SK-N-SH (cell line): ENCODE measurements at regions not wholly inside any gene's neighbourhood (a gene's known extent, or its start where the extent isn't known, plus 50 kb on each side); places are given as distances from the start of the nearest gene placed in this dataset.

ENCODE experiments used
- CTCF ChIA-PET: fragments of 300-600, 350-600 bp; formaldehyde crosslinking; extraction: SDS; loops from one replicate; lab custom pipeline; 2021; lab: Yijun Ruan, JAX
- POLR2A ChIA-PET: fragments of 350-600 bp; sonication (Branson Sonifier 250); formaldehyde crosslinking; extraction: SDS; loops from one replicate; lab custom pipeline; 2020; ENCODE audit warnings: antibody characterized with exemption, inconsistent platforms; lab: Yijun Ruan, JAX
- DNase-seq: peaks from one replicate; pipeline ENCODE4 v3.0.0; 2012
- H2AFZ ChIP-seq: fragments of 200-600 bp; sonication (generic); 2 replicates; pipeline ENCODE4 v1.8.1; 2016; ENCODE audit warnings: antibody characterized with exemption, mild to moderate bottlenecking, low read depth
- H3F3A ChIP-seq: fragments of 200-600 bp; sonication (generic); replicated peaks from 2 replicates; pipeline ENCODE3; 2016; ENCODE audit warnings: antibody characterized with exemption, mild to moderate bottlenecking; ENCODE audit not compliant: insufficient read depth
- H3K27ac ChIP-seq, 2 experiments: fragments of 200-500 bp in 1 of 2; fragments of 200-600 bp in 1 of 2; sonication (Bioruptor generic) in 1 of 2; sonication (generic), shearing (Covaris generic) in 1 of 2; 2 replicates each; pipeline versions ENCODE4 v1.5.1 to v1.6.1; 2014 to 2016; ENCODE audit warnings: low read depth in 2 of 2, inconsistent platforms in 1 of 2, low read length in 1 of 2, mild to moderate bottlenecking in 1 of 2, mixed read lengths in 1 of 2
- H3K27me3 ChIP-seq: fragments of 200-600 bp; sonication (generic), shearing (Covaris generic); 2 replicates; pipeline ENCODE4 v1.6.1; 2016; ENCODE audit warnings: mixed run types; ENCODE audit not compliant: insufficient read depth
- H3K36me3 ChIP-seq, 2 experiments: fragments of 200-500 bp in 1 of 2; fragments of 200-600 bp in 1 of 2; sonication (Bioruptor generic) in 1 of 2; sonication (generic) in 1 of 2; replicated peaks in 1 of 2; 2 replicates each; pipeline versions ENCODE3 to v1.5.1; 2014 to 2016; ENCODE audit warnings: low read length in 1 of 2, mild to moderate bottlenecking in 1 of 2; ENCODE audit not compliant: insufficient read depth in 2 of 2, control insufficient read depth in 1 of 2
- H3K4me1 ChIP-seq, 2 experiments: fragments of 200-500 bp in 1 of 2; fragments of 200-600 bp in 1 of 2; sonication (Bioruptor generic) in 1 of 2; sonication (generic), shearing (Covaris generic) in 1 of 2; 2 replicates each; pipeline versions ENCODE4 v1.5.1 to v1.6.1; 2014 to 2016; ENCODE audit warnings: low read depth in 1 of 2, low read length in 1 of 2, mixed run types in 1 of 2; ENCODE audit not compliant: insufficient read depth in 2 of 2, control insufficient read depth in 1 of 2
- H3K4me2 ChIP-seq: fragments of 200-600 bp; sonication (generic), shearing (Covaris generic); 2 replicates; pipeline ENCODE4 v1.6.1; 2017; ENCODE audit warnings: mixed run types
- H3K4me3 ChIP-seq, 2 experiments: fragments of 200-500 bp in 1 of 2; fragments of 200-600 bp in 1 of 2; sonication (Bioruptor generic) in 1 of 2; sonication (generic), shearing (Covaris generic) in 1 of 2; 2 replicates each; pipeline versions ENCODE4 v1.5.1 to v1.8.1; 2014 to 2016; ENCODE audit warnings: low read depth in 2 of 2, inconsistent platforms in 1 of 2, low read length in 1 of 2, mild to moderate bottlenecking in 1 of 2, mixed read lengths in 1 of 2, moderate library complexity in 1 of 2
- H3K79me2 ChIP-seq: fragments of 200-600 bp; sonication (generic); 2 replicates; pipeline ENCODE4 v1.8.1; 2017; ENCODE audit warnings: mild to moderate bottlenecking; ENCODE audit not compliant: insufficient read depth
- H3K9ac ChIP-seq: fragments of 200-600 bp; sonication (generic); 2 replicates; pipeline ENCODE4 v1.6.1; 2017; ENCODE audit warnings: mixed run types
- H3K9me2 ChIP-seq: fragments of 200-600 bp; sonication (generic); 2 replicates; pipeline ENCODE4 v1.6.1; 2017; ENCODE audit warnings: mixed run types
- H3K9me3 ChIP-seq: fragments of 200-600 bp; sonication (generic); 2 replicates; pipeline ENCODE4 v1.6.1; 2017; ENCODE audit warnings: mixed run types, mild to moderate bottlenecking, moderate library complexity
- H4K20me1 ChIP-seq: fragments of 200-600 bp; sonication (generic); 2 replicates; pipeline ENCODE4 v1.6.1; 2017; ENCODE audit warnings: mild to moderate bottlenecking, mixed run types; ENCODE audit not compliant: insufficient read depth
- CHD2 ChIP-seq: fragments of 150-350 bp; IDR thresholded peaks from 2 replicates; pipeline ENCODE4 v1.6.1; 2018; ENCODE audit warnings: low read length; ENCODE audit not compliant: partially characterized antibody
- ELF1 ChIP-seq: IDR thresholded peaks from 2 replicates; pipeline ENCODE4 v1.4.0; 2012
- FOXM1 ChIP-seq: IDR thresholded peaks from 2 replicates; pipeline ENCODE4 v1.4.0; 2012; ENCODE audit warnings: low read depth, mild to moderate bottlenecking
- GABPA ChIP-seq: IDR thresholded peaks from 2 replicates; pipeline ENCODE4 v1.4.0; 2012; ENCODE audit warnings: low read depth, mild to moderate bottlenecking
- MXI1 ChIP-seq: IDR thresholded peaks from 2 replicates; pipeline ENCODE4 v1.6.1; 2012; ENCODE audit warnings: mild to moderate bottlenecking, low read depth, low read length, improper control_type of control experiment
- NFIC ChIP-seq: IDR thresholded peaks from 2 replicates; pipeline ENCODE4 v1.4.0; 2012; ENCODE audit warnings: borderline replicate concordance
- PBX3 ChIP-seq: IDR thresholded peaks from 2 replicates; pipeline ENCODE4; 2012
- POLR2AphosphoS5 ChIP-seq: IDR thresholded peaks from 2 replicates; pipeline ENCODE4 v1.6.1; 2012; ENCODE audit warnings: low read depth, low read length
- RAD21 ChIP-seq: IDR thresholded peaks from 2 replicates; pipeline ENCODE4 v1.6.1; 2012; ENCODE audit warnings: mild to moderate bottlenecking, low read length
- REST ChIP-seq: IDR thresholded peaks from 2 replicates; pipeline ENCODE4 v1.6.1; 2012; ENCODE audit warnings: mild to moderate bottlenecking, low read depth, low read length, moderate library complexity
- SIN3A ChIP-seq: IDR thresholded peaks from 2 replicates; pipeline ENCODE4 v1.6.1; 2012; ENCODE audit warnings: low read depth, mild to moderate bottlenecking, low read length, moderate library complexity, borderline replicate concordance
- SMC3 ChIP-seq: IDR thresholded peaks from 2 replicates; pipeline ENCODE4 v1.6.1; 2012; ENCODE audit warnings: low read depth, low read length, improper control_type of control experiment
- TEAD4 ChIP-seq: IDR thresholded peaks from 2 replicates; pipeline ENCODE4 v1.4.0; 2012; ENCODE audit warnings: mild to moderate bottlenecking, borderline replicate concordance; ENCODE audit not compliant: insufficient read depth
- YY1 ChIP-seq: IDR thresholded peaks from 2 replicates; pipeline ENCODE4 v1.4.0; 2012; ENCODE audit warnings: low read depth, mild to moderate bottlenecking
- ZBTB33 ChIP-seq: IDR thresholded peaks from 2 replicates; pipeline ENCODE4 v1.4.0; 2012; ENCODE audit warnings: low read depth, borderline replicate concordance
- WGBS: methylation state at CpG from one replicate; pipeline ENCODE4 v1.1.6; 2017; ENCODE audit warnings: low lambda C conversion rate; 5-methylcytosine and 5-hydroxymethylcytosine counted together
- TF ChIP-seq, protein P1 (sequence below): IDR thresholded peaks from 2 replicates; pipeline ENCODE4 v1.4.0; 2012; ENCODE audit warnings: low read depth
- TF ChIP-seq, protein P2 (sequence below): fragments of 200-600 bp; sonication (generic); IDR thresholded peaks from 2 replicates; pipeline ENCODE4 v1.6.1; 2017; ENCODE audit warnings: antibody characterized with exemption, mild to moderate bottlenecking, moderate library complexity
- TF ChIP-seq, protein P3 (sequence below): fragments of 150-350 bp; IDR thresholded peaks from 2 replicates; pipeline ENCODE4 v1.6.1; 2017; ENCODE audit warnings: antibody characterized with exemption, low read length, low read depth, borderline replicate concordance

- CTCF ChIA-PET, result no interaction called here
- Histone ChIP-seq H3K4me2 (no peak overlapping the region), H3K4me3 (no peak overlapping the region), H3K9ac (no peak overlapping the region), H3K4me1 (no peaks in the 10 kb centered on the region), H3K9me3 (no peaks in the 10 kb centered on the region), H3K27me3 (no peaks in the 10 kb centered on the region), H4K20me1 (no peaks in the 10 kb centered on the region), H3F3A (no peaks in the 10 kb centered on the region), H3K27ac (no peak overlapping the region), H2AFZ (no peak overlapping the region), H3K9me2 (no peaks in the 10 kb centered on the region), H3K79me2 (no peaks in the 10 kb centered on the region), H3K36me3 (no peaks in the 10 kb centered on the region)
- TF ChIP-seq TEAD4 (no peak), RAD21 (no peak)
- no peak for DNase-seq
- POLR2A ChIA-PET, result no interaction called here
- WGBS, result 95% methylated on average over 8 of the region's 8 CpGs
These were observed 489.4 kb upstream of the TBL1XR1 start for GRCh38 chr3:177686671-177687070.

- no peaks in the 10 kb centered on the region for H3K4me1 ChIP-seq
- no peak overlapping the region for H3K4me3 ChIP-seq
- H2AFZ ChIP-seq, result no peak overlapping the region
- no peak overlapping the region for H3K4me2 ChIP-seq
- no peak for TF ChIP-seq REST
- TF ChIP-seq POLR2AphosphoS5, result no peak
- TF ChIP-seq GABPA, result no peak
- no peak for TF ChIP-seq ZBTB33
- no peak for TF ChIP-seq SMC3
- TF ChIP-seq, protein P1, sequence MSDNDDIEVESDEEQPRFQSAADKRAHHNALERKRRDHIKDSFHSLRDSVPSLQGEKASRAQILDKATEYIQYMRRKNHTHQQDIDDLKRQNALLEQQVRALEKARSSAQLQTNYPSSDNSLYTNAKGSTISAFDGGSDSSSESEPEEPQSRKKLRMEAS, result no peak
- no peak for TF ChIP-seq FOXM1
- no peak for TF ChIP-seq NFIC
- no peak for TF ChIP-seq MXI1
- TF ChIP-seq SIN3A, result no peak
- no peak for TF ChIP-seq YY1
- TF ChIP-seq ELF1, result no peak
- TF ChIP-seq, protein P2, sequence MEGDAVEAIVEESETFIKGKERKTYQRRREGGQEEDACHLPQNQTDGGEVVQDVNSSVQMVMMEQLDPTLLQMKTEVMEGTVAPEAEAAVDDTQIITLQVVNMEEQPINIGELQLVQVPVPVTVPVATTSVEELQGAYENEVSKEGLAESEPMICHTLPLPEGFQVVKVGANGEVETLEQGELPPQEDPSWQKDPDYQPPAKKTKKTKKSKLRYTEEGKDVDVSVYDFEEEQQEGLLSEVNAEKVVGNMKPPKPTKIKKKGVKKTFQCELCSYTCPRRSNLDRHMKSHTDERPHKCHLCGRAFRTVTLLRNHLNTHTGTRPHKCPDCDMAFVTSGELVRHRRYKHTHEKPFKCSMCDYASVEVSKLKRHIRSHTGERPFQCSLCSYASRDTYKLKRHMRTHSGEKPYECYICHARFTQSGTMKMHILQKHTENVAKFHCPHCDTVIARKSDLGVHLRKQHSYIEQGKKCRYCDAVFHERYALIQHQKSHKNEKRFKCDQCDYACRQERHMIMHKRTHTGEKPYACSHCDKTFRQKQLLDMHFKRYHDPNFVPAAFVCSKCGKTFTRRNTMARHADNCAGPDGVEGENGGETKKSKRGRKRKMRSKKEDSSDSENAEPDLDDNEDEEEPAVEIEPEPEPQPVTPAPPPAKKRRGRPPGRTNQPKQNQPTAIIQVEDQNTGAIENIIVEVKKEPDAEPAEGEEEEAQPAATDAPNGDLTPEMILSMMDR, result no peak
- TF ChIP-seq, protein P3, sequence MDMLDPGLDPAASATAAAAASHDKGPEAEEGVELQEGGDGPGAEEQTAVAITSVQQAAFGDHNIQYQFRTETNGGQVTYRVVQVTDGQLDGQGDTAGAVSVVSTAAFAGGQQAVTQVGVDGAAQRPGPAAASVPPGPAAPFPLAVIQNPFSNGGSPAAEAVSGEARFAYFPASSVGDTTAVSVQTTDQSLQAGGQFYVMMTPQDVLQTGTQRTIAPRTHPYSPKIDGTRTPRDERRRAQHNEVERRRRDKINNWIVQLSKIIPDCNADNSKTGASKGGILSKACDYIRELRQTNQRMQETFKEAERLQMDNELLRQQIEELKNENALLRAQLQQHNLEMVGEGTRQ, result no peak
- TF ChIP-seq CHD2, result no peak
- no peak for TF ChIP-seq PBX3
- H3K79me2 ChIP-seq, result no peaks in the 10 kb centered on the region
- no peaks in the 10 kb centered on the region for H4K20me1 ChIP-seq
- H3K9ac ChIP-seq, result no peak overlapping the region
- DNase-seq, result no peak
- POLR2A ChIA-PET, result no interaction called here
- no peaks in the 10 kb centered on the region for H3F3A ChIP-seq
- CTCF ChIA-PET, result no interaction called here
- no peak overlapping the region for H3K27ac ChIP-seq
- no peaks in the 10 kb centered on the region for H3K27me3 ChIP-seq
- H3K36me3 ChIP-seq, result no peaks in the 10 kb centered on the region
- no peaks in the 10 kb centered on the region for H3K9me3 ChIP-seq
- 66% methylated on average over 4 of the region's 4 CpGs for WGBS
- H3K9me2 ChIP-seq, result no peaks in the 10 kb centered on the region
These were observed 490.0 kb upstream of the TBL1XR1 start for GRCh38 chr3:177687291-177687690.
